NAMALWA (cell line): ENCODE measurements at regions not wholly inside any gene's neighbourhood (a gene's known extent, or its start where the extent isn't known, plus 50 kb on each side); places are given as distances from the start of the nearest gene placed in this dataset.

Experiments
- DNase-seq: peaks from one replicate; pipeline ENCODE4 v3.0.0-alpha.2; 2015; ENCODE audit warnings: low spot score

DNA sequence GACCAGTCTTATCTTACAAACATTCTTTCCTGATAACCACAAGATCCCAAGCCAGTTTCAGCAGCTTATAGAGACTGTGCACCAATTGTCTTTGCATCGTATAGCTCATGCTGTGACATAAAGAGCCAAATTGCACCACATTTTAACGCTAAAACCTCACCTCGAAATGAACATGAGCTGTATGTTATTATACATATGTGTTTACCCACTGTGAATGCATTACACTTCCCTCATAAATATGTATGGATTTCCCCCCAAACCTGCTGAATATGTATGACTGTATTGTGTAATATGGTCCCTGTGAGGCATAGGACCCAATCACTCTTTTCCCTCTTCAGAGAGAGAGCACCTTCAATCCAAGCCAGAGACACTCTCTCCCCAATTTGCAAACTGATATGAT is 692.4 kb downstream of the NLGN4X start:
- DNase-seq, result no peak

GRCh38 chrX:5528057-5528456 is 700.6 kb downstream of the NLGN4X start:
- DNase-seq, result no peak

- DNase-seq, result no peak
These were observed 702.5 kb downstream of the NLGN4X start for GRCh38 chrX:5526191-5526590.

DNA sequence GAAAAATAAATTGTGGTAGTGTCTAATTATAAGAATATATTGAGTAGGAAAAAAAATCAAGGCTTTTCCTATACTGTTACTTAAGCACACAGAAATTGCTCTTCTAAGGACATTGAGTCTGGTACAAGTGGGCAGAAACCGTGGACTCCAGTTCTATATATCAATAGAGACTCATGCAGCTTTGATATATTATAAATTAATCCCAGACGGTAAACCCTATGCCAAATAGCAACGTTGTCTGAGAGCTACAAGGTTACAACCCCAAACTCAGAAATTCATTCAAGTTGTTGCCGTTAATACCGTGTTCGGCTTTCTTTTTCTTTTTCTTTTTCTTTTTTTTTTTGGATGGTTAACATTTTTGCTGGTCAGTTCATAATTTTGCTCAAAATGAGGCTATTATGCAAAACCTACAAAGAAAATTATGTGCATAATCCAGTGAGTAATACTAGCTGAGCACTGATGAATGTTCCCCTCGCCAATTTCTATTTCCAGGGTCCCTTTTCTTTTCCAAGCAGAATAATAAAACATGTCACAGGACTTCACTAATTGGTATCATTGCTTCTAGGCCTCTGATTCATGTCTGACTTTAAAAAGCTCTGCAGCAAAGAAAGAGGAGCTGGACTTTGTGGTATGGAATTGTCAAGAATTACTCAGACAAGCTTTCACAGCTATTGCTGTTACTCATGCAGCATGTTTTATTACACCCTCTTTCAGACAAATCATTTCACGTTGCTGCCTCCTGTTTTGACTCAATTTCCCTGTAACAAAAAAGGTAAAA is 737.7 kb downstream of the NLGN4X start:
- DNase-seq, result no peak

GRCh38 chrX:5474282-5474681 is 754.4 kb downstream of the NLGN4X start:
- no peak for DNase-seq

- DNase-seq, result peak; percentile 1
These were observed 770.3 kb downstream of the NLGN4X start for GRCh38 chrX:5458300-5458842.

- DNase-seq, result no peak
These were observed 779.3 kb downstream of the NLGN4X start for GRCh38 chrX:5449323-5449722.

DNA sequence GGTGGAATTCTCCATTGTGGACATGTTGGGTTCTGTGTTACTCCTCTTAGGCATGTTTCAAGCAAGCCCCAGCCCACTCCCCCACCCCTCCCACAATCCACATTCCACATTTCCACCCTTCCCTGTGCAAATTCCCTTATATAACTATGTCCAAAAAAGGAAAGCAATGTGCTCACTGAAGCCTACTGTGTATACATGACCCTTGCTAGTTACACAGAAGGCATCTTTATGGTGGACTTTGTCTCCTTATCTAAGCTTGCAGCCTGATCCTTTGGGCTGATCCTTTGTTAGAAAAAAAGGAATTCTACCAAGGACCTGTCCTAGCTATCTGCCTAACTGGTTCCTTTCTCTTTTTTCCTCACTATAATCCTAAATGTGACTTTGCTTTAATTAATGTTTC is 796.8 kb downstream of the NLGN4X start:
- no peak for DNase-seq

DNA sequence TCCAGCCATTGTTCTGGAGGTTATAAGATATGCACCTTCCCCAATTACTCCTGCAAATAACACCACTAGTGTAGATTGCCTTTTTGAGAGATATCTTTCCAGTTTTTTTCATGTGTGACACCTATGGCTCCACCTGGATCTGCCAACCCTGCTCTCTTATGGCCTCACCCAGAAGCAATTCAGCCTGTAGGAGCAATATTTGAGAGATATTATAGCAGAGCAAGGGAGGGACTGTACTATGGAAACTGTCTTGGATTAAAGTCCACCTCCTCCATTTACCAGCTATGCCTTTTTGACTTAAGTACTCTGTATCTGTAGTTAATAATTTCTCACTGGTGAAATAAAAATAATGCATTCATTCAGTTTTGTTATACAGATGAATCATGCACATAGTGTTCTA is 803.5 kb downstream of the NLGN4X start:
- DNase-seq, result no peak

DNA sequence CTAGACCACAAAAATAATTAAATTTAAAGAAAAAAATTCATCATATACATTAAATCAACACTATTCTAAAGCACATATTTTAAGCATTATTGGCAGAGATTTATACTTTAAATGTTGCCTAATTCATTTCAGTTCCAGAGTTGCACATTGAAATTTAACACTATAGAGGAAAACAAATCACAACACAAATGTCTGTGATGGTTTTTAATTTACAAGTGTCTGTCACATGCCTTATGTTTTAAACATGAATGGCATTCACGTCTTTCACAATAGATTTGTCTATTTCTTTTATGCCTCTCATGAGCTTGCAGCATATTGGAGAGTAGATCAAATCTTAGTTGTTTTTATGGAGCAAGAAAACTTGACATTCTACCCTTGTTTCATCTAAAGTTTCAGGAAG is 811.3 kb downstream of the NLGN4X start:
- DNase-seq, result no peak

- no peak for DNase-seq
These were observed 812.9 kb downstream of the NLGN4X start for GRCh38 chrX:5415738-5416137.

GRCh38 chrX:5409106-5409505 is 819.6 kb downstream of the NLGN4X start:
- DNase-seq, result no peak

GRCh38 chrX:5402461-5402860 is 826.2 kb downstream of the NLGN4X start:
- DNase-seq, result no peak

DNA sequence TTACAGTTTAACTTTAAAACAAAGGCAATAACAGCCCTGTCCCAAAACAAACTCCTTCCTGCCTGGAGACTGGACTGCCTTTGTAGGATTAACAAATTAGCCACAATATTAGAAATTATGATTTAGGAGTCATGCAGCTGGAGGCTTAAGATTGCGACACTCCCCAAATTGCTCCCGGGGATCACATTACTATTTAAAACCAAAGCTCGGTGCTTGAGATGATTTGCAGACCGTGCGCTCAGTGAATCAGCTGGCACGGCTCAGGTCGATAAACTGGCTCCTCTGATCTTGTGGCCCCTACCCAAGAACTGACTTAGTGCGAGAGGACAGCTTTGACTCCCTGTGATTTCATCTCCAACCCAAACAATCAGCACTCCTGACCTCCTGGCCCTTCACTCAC is 829.3 kb downstream of the NLGN4X start:
- no peak for DNase-seq

- no peak for DNase-seq
These were observed 831.3 kb downstream of the NLGN4X start for GRCh38 chrX:5397409-5397808.

DNA sequence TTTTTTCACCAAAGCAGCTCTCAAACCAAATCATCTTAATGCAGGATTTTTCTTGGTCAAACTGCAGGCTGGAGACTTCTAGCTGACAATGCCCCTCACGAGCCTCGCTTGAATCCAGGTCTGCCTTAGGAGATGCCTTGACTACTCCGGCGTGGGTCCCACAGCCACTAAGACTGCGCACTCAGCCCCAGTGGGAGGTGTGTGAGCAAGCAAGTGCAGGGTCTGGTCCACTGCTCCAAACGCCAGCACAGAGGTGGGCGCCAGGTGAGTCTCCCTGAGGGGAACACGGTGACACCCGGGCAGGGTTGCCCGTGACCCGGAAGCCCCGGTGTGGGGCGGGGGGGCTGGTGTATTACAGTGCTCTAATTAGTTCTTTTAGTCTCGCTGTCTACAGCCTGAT is 838.3 kb downstream of the NLGN4X start:
- DNase-seq, result no peak

DNA sequence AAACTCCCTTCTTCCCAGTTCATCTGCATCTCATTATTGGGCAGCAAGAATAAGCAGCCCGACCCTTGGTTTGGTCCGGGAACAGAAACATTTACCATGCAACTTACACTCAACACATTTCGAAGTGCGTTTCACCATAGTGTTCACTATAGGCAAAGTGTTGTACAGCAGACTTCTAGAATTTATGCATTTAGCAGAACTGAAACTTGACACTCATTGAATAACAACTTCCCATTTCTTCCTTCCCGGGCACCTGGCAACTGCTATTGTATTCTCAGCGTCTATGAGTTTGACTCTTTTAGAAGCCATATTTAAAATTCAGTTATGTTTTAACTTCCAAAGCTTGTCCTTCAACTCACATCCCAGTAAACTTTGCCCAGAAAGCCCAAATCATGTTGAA is 840.6 kb downstream of the NLGN4X start:
- DNase-seq, result peak; percentile 4

DNA sequence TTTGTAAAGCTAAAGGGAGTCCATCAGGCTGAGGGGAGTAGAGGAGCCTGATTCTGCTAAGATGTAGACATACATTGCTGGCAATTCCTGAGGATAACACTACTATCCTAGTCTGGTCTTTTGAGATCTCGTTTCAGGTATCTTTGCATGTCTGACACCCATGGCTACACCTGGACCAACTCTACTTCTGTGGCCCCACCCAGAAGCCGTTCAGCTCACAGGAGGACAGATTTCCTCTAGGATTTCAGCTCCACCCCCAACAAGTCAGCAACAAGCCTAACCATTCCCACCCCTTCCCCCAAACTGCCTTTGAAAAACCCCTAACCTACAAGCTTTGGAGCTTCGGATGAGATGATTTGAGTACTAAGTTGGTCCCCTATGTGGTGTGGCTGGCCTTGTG is 848.2 kb downstream of the NLGN4X start:
- no peak for DNase-seq

- DNase-seq, result no peak
These were observed 886.8 kb downstream of the NLGN4X start for GRCh38 chrX:5341902-5342301.

- DNase-seq, result no peak
These were observed 891.5 kb downstream of the NLGN4X start for GRCh38 chrX:5337160-5337559.

DNA sequence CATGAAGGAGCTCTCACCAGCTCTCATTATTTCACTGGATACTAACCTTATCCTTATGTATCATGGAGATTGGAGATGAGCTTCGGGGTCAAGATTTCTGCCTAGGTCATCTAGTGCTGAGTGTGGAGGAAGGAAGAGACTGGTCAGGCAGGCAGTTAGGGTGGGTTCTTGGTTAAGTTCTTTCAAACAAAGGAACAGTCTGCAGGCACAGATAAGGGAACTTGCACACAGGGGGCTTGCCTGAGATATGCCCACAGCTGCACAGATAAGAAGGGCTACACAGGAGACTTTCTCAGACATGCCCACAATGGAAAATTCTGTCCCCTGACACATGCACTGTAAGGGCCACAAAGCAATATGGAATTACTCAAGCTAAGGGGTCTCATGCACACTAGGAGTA is 904.1 kb downstream of the NLGN4X start:
- no peak for DNase-seq

GRCh38 chrX:5314148-5314547 is 914.5 kb downstream of the NLGN4X start:
- DNase-seq, result no peak

- DNase-seq, result no peak
These were observed 921.3 kb downstream of the NLGN4X start for GRCh38 chrX:5307416-5307815.

DNA sequence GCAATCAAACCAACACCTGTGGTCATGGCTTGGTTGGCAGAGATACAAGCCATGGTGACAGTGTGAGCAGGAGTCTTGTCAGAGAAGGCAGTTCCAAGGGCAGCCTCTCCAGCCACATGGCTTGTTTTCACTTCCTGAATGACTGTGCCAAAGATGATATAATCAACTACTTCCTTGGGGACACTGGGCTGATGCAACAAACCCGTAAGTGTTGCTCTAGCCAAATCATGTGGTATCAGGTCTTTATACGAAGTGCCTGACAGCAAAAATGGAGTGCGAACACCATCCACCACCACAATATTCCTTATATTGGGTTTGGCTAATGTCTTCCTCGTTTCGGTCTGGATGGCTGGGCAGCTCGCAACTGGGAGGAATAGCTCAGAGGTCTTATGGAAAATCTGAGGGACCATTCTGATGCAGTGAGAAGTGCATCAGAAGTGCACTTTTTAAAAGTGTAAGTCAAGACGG is 922.0 kb downstream of the NLGN4X start:
- peak; percentile 0 for DNase-seq
